H1 (cell line): ENCODE measurements at regions not wholly inside any gene's neighbourhood (a gene's known extent, or its start where the extent isn't known, plus 50 kb on each side); places are given as distances from the start of the nearest gene placed in this dataset.

Source experiments
- HDAC2 ChIP-seq, 2 experiments: fragments of 300-600 bp in 1 of 2; sonication (generic) in 1 of 2; IDR thresholded peaks; 2 replicates each; pipeline ENCODE4 v1.6.1; 2011 to 2012; ENCODE audit warnings: low read depth in 2 of 2, low read length in 2 of 2, mild to moderate bottlenecking in 2 of 2, moderate library complexity in 2 of 2, borderline replicate concordance in 1 of 2, inconsistent platforms in 1 of 2
- SP2 ChIP-seq: IDR thresholded peaks from 2 replicates; pipeline ENCODE4 v1.6.1; 2012; ENCODE audit warnings: mild to moderate bottlenecking, low read length, inconsistent platforms
- TF ChIP-seq, protein P1 (sequence below): fragments of 300-600 bp; sonication (generic); IDR thresholded peaks from 2 replicates; pipeline ENCODE4 v1.7.1; 2012; ENCODE audit warnings: low read length, moderate library complexity, mild to moderate bottlenecking, inconsistent platforms; ENCODE audit not compliant: insufficient replicate concordance

DNA sequence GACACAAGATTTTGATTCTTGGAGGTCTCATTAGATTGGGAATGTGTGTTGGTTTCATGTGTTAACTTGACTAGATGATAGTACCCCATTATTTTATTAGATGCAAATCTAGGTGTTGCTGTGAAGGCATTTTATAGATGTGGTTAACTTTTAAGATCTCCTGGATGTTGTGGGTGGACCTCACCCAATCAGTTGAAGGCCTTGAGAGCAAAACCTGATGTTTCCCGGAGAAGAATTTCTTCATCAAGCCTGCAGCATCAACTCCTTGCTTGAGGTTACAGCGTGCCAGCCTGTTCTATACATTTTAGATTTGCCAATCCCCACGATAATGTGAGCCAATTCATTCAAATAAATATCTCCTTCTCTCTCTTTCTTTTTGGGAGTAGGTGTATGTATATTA is 66.8 kb upstream of the EXOC2 start (continued):
- TF ChIP-seq SP2 (no peak), HDAC2 (IDR thresholded peaks at IDR 0.05; ENCODE audit: borderline replicate concordance in 1 of 2, low read depth in 2 of 2, low read length in 2 of 2) (no peak)
- TF ChIP-seq, protein P1, sequence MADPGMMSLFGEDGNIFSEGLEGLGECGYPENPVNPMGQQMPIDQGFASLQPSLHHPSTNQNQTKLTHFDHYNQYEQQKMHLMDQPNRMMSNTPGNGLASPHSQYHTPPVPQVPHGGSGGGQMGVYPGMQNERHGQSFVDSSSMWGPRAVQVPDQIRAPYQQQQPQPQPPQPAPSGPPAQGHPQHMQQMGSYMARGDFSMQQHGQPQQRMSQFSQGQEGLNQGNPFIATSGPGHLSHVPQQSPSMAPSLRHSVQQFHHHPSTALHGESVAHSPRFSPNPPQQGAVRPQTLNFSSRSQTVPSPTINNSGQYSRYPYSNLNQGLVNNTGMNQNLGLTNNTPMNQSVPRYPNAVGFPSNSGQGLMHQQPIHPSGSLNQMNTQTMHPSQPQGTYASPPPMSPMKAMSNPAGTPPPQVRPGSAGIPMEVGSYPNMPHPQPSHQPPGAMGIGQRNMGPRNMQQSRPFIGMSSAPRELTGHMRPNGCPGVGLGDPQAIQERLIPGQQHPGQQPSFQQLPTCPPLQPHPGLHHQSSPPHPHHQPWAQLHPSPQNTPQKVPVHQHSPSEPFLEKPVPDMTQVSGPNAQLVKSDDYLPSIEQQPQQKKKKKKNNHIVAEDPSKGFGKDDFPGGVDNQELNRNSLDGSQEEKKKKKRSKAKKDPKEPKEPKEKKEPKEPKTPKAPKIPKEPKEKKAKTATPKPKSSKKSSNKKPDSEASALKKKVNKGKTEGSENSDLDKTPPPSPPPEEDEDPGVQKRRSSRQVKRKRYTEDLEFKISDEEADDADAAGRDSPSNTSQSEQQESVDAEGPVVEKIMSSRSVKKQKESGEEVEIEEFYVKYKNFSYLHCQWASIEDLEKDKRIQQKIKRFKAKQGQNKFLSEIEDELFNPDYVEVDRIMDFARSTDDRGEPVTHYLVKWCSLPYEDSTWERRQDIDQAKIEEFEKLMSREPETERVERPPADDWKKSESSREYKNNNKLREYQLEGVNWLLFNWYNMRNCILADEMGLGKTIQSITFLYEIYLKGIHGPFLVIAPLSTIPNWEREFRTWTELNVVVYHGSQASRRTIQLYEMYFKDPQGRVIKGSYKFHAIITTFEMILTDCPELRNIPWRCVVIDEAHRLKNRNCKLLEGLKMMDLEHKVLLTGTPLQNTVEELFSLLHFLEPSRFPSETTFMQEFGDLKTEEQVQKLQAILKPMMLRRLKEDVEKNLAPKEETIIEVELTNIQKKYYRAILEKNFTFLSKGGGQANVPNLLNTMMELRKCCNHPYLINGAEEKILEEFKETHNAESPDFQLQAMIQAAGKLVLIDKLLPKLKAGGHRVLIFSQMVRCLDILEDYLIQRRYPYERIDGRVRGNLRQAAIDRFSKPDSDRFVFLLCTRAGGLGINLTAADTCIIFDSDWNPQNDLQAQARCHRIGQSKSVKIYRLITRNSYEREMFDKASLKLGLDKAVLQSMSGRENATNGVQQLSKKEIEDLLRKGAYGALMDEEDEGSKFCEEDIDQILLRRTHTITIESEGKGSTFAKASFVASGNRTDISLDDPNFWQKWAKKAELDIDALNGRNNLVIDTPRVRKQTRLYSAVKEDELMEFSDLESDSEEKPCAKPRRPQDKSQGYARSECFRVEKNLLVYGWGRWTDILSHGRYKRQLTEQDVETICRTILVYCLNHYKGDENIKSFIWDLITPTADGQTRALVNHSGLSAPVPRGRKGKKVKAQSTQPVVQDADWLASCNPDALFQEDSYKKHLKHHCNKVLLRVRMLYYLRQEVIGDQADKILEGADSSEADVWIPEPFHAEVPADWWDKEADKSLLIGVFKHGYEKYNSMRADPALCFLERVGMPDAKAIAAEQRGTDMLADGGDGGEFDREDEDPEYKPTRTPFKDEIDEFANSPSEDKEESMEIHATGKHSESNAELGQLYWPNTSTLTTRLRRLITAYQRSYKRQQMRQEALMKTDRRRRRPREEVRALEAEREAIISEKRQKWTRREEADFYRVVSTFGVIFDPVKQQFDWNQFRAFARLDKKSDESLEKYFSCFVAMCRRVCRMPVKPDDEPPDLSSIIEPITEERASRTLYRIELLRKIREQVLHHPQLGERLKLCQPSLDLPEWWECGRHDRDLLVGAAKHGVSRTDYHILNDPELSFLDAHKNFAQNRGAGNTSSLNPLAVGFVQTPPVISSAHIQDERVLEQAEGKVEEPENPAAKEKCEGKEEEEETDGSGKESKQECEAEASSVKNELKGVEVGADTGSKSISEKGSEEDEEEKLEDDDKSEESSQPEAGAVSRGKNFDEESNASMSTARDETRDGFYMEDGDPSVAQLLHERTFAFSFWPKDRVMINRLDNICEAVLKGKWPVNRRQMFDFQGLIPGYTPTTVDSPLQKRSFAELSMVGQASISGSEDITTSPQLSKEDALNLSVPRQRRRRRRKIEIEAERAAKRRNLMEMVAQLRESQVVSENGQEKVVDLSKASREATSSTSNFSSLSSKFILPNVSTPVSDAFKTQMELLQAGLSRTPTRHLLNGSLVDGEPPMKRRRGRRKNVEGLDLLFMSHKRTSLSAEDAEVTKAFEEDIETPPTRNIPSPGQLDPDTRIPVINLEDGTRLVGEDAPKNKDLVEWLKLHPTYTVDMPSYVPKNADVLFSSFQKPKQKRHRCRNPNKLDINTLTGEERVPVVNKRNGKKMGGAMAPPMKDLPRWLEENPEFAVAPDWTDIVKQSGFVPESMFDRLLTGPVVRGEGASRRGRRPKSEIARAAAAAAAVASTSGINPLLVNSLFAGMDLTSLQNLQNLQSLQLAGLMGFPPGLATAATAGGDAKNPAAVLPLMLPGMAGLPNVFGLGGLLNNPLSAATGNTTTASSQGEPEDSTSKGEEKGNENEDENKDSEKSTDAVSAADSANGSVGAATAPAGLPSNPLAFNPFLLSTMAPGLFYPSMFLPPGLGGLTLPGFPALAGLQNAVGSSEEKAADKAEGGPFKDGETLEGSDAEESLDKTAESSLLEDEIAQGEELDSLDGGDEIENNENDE: no peak
- TF ChIP-seq, all 59 proteins: peak for 0
